ENCODE measurements at regions not wholly inside any gene's neighbourhood (a gene's known extent, or its start where the extent isn't known, plus 50 kb on each side); places are given as distances from the start of the nearest gene placed in this dataset.

- Histone ChIP-seq H4K20me1 (replicated peaks in 1 of 2; ENCODE audit: control insufficient read depth in 1 of 2, insufficient read depth in 2 of 2, low read length in 2 of 2) (no peaks in the 10 kb centered on the region), H3K23ac (ENCODE audit: insufficient read length) (no peak overlapping the region), H3K4me3 (ENCODE audit: extremely low read depth in 1 of 4, insufficient read depth in 2 of 4, low read depth in 3 of 4, low read length in 4 of 4) (no peak overlapping the region), H4K91ac (replicated peaks; ENCODE audit: insufficient read length, low read length) (no peak overlapping the region), H3K79me2 (ENCODE audit: control insufficient read depth in 1 of 2, insufficient read depth in 2 of 2, low read length in 2 of 2) (no peaks in the 10 kb centered on the region), H4K5ac (ENCODE audit: insufficient read length, low read depth, low read length) (no peak overlapping the region), H3K27ac (ENCODE audit: low read depth, low read length) (no peak overlapping the region), H2BK5ac (ENCODE audit: low read depth, low read length) (peak overlapping the region; percentile 61; the same call in 1 of the 2 replicates), H3K9me3 (ENCODE audit: insufficient read depth in 2 of 2, low read depth in 1 of 2, low read length in 1 of 2) (no peaks in the 10 kb centered on the region), H3K4me2 (ENCODE audit: insufficient read depth in 1 of 2, low read depth in 2 of 2, low read length in 2 of 2) (no peak overlapping the region), H3K18ac (ENCODE audit: extremely low read depth, low read length) (0 out of 2 replicates have a peak overlapping the region, but pooled peaks have one; percentile 9), H2AFZ (ENCODE audit: low read length) (0 out of 2 replicates have a peak overlapping the region, but pooled peaks have one; percentile 58), H3K27me3 (replicated peaks in 1 of 4; ENCODE audit: control insufficient read depth in 3 of 4, extremely low read depth in 1 of 4, insufficient read depth in 3 of 4, low read length in 3 of 4) (no peaks in the 10 kb centered on the region), H2BK15ac (ENCODE audit: low read length) (no peak overlapping the region), H3K79me1 (ENCODE audit: low read depth, low read length) (no peaks in the 10 kb centered on the region), H2BK120ac (replicated peaks; ENCODE audit: low read depth, low read length) (no peak overlapping the region), H2AK5ac (ENCODE audit: low read depth, low read length) (no peak overlapping the region; the same call in 1 of the 2 replicates), H3K36me3 (ENCODE audit: control insufficient read depth in 2 of 4, insufficient read depth in 4 of 4, low read length in 3 of 4) (no peaks in the 10 kb centered on the region), H4K8ac (ENCODE audit: extremely low read depth, insufficient read depth, low read length) (no peak overlapping the region; the same call in 1 of the 2 replicates), H3K4ac (replicated peaks; ENCODE audit: insufficient read length, low read depth, low read length) (no peak overlapping the region), H2BK20ac (ENCODE audit: low read length) (peak overlapping the region; percentile 80; the same call in 1 of the 2 replicates), H3K4me1 (replicated peaks in 1 of 4; ENCODE audit: control insufficient read depth in 3 of 4, insufficient read depth in 4 of 4, low read length in 3 of 4) (peaks cover 0 to 23% (median 8%) of the 10 kb centered on the region in 4 experiments; a peak in 6 of 7 replicates), H3K9ac (replicated peaks in 1 of 4; ENCODE audit: extremely low read depth in 1 of 4, low read depth in 3 of 4, low read length in 3 of 4) (no peak overlapping the region), H2BK12ac (ENCODE audit: low read depth, low read length) (peak overlapping the region; percentile 87; the same call in 1 of the 2 replicates), H3K23me2 (ENCODE audit: low read depth, low read length) (no peaks in the 10 kb centered on the region), H3K14ac (ENCODE audit: insufficient read length) (no peak overlapping the region), H3K56ac (replicated peaks; ENCODE audit: insufficient read length, low read depth, low read length) (no peak overlapping the region)
- FAIRE-seq (no peak), DNase-seq (ENCODE audit: low read depth in 1 of 2, low spot score in 2 of 2) (no peak)
- 95% methylated on average over 17 of the region's 18 CpGs; no CpG with 5 or more reads in 1 of the 2 experiments for WGBS, 2 experiments (ENCODE audit: extremely low coverage in 1 of 2, insufficient coverage in 1 of 2, insufficient read length in 1 of 2, insufficient replicate concordance in 2 of 2, low coverage in 1 of 2, low lambda C conversion rate in 2 of 2, missing lambda C conversion rate in 1 of 2)
- TF ChIP-seq ASH2L (IDR thresholded peaks at IDR 0.05; ENCODE audit: low read length), result no peak
- POLR2A ChIA-PET (ENCODE audit: partially characterized antibody), result interaction anchor here (0.6 kb wide), 1 partner anchor 132 kb away, joined by 3 read pairs; no protein-coding TSS in a partner anchor
- CTCF ChIA-PET (ENCODE audit: partially characterized antibody), result interaction anchor here (0.7 to 4.2 kb wide), 14 partner anchors 10 to 701 kb away, joined by 3 to 47 read pairs (median 4); no protein-coding TSS in a partner anchor
Measured at GRCh38 chr2:15807418-15808203, 132.7 kb upstream of the MYCN start.
